ENCODE measurements at regions not wholly inside any gene's neighbourhood (a gene's known extent, or its start where the extent isn't known, plus 50 kb on each side); places are given as distances from the start of the nearest gene placed in this dataset.
"Not testable (repeated sequence)": the region's sequence is repeated elsewhere in the genome, so short reads cannot be mapped to it uniquely, and the experiment has no call there.

- no peak for DNase-seq
Measured at GRCh38 chr3:177609613-177610012, 412.3 kb upstream of the TBL1XR1 start.

- DNase-seq = no peak
Measured at GRCh38 chr3:177610262-177610661, 413.0 kb upstream of the TBL1XR1 start.

- DNase-seq = no peak
Measured at GRCh38 chr3:177610686-177611633, 413.7 kb upstream of the TBL1XR1 start.

GRCh38 chr3:177611752-177612334, 414.6 kb upstream of the TBL1XR1 start:
- no peak for DNase-seq

- DNase-seq = no peak
Measured at GRCh38 chr3:177613901-177614300, 416.6 kb upstream of the TBL1XR1 start.

GRCh38 chr3:177615015-177615414, 417.7 kb upstream of the TBL1XR1 start:
- peak; percentile 63 for DNase-seq

- no peak for DNase-seq
Measured at GRCh38 chr3:177618873-177619733, 421.8 kb upstream of the TBL1XR1 start.

- no peak for DNase-seq
Measured at GRCh38 chr3:177620073-177620472, 422.8 kb upstream of the TBL1XR1 start.

GRCh38 chr3:177622520-177622919, 425.2 kb upstream of the TBL1XR1 start:
- no peak for DNase-seq

GRCh38 chr3:177622982-177623617, 425.8 kb upstream of the TBL1XR1 start:
- no peak for DNase-seq

- DNase-seq = no peak
Measured at GRCh38 chr3:177624528-177625495, 427.5 kb upstream of the TBL1XR1 start.

GRCh38 chr3:177626045-177626444, 428.8 kb upstream of the TBL1XR1 start:
- no peak for DNase-seq

- DNase-seq = not testable (repeated sequence)
Measured at GRCh38 chr3:177628095-177628719, 430.9 kb upstream of the TBL1XR1 start.

- no peak for DNase-seq
Measured at GRCh38 chr3:177629276-177629675, 432.0 kb upstream of the TBL1XR1 start.

- DNase-seq = peak; percentile 82
Measured at GRCh38 chr3:177633671-177634207, 436.5 kb upstream of the TBL1XR1 start.

GRCh38 chr3:177635601-177636106, 438.4 kb upstream of the TBL1XR1 start:
- not testable (repeated sequence) for DNase-seq

GRCh38 chr3:177640319-177640965, 443.2 kb upstream of the TBL1XR1 start:
- DNase-seq = no peak

GRCh38 chr3:177641206-177641605, 443.9 kb upstream of the TBL1XR1 start:
- DNase-seq = no peak

GRCh38 chr3:177642042-177642803, 444.9 kb upstream of the TBL1XR1 start:
- DNase-seq = no peak
